RKO (cell line): ENCODE measurements at regions not wholly inside any gene's neighbourhood (a gene's known extent, or its start where the extent isn't known, plus 50 kb on each side); places are given as distances from the start of the nearest gene placed in this dataset.
A peak's percentile ranks its signal among the peaks of the same experiment; 100 is the strongest.
"Not testable (repeated sequence)": the region's sequence is repeated elsewhere in the genome, so short reads cannot be mapped to it uniquely, and the experiment has no call there.

Experiments
- DNase-seq: peaks from one replicate; pipeline ENCODE4 v3.0.0-alpha.2; 2016; ENCODE audit warnings: low spot score

DNA sequence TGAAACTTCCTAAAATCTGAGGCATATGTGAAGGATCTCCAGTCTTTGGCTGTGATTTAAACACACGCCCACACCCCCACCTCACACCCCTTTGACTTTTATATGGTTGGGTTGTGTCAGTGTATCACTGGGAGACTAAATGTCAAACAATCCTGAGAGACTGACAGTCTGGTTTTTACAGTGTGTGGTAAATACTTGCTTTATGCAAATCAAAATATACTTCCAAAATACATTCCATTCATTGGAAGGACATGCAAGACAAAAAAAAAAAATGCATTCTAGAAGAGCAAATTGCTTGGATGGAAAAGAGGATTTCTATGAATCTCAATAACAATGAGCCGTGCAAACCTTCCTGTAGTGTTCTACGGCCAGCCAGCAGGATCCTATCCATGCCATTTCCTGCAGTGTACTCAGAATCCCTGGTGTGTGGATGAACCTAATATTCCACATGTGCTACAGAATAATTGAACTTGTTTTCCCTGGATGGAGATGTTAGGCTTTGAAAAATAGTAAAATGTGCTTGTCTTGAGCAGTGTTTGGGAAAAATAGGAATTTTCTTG, 602.1 kb upstream of the GOT2 start:
- DNase-seq, result no peak

DNA sequence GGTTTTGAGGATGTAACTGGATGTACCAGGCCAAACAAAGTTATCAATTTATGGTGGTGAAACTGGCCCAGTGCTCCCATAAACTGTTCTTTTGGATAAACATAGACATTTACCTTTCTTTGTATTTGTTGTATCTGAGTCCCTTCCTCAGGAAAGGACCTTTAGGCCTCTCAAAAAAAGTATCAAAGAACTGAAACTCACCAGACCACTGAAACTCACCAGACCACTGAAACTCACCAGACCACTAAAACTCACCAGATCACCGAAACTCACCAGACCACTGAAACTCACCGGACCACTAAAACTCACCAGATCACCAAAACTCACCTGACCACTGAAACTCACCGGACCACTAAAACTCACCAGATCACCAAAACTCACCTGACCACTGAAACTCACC, 597.6 kb upstream of the GOT2 start:
- DNase-seq, result not testable (repeated sequence)

DNA sequence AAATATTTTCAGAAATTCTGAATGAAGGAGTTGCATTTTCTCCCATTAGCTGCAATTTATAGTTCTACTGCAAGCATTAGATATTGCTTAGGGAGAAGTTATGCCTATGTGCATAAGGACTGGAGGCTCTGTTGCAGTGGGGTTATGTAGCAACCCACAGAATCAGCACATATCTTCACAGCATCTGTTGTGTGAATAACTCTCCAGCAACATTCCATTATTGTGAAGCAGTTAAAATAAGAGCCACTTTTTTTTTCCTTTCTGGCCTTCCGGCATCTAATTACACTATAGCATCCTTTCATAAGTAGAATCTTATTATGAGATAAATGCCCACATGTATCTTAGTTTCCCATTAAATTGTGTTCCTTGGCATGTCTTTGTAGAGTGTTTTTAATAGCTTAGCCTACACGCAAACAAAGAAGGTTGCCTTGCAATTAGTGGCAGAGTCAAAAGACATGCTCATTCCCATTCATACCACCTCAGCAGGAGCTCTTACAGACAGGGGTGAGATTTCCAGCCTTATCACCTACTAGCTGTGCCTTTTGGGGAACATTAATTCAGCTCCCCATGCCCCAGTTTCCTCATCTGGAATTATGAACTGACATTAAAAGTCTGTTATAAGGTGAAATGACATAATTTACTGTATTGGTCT, 596.0 kb upstream of the GOT2 start:
- DNase-seq, result no peak

DNA sequence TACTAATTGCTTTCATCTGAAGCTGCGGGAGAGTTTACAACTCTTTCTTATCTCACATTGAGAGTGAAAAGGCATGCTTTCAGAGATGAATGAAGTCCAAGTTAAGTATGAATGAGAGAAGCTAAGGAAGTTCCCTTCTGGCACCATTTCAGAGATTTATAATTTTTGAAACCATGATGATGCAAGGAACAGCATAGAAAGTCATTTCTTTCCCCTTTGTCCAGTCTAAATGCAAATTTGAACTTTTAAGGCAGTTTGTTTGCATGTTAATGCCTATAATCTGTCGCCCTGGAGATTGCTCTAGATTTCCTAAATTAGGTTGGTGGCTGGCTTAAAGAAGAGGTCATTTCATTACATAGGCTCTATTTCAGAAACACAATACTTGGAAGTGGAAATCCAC, 594.8 kb upstream of the GOT2 start:
- DNase-seq, result no peak

DNA sequence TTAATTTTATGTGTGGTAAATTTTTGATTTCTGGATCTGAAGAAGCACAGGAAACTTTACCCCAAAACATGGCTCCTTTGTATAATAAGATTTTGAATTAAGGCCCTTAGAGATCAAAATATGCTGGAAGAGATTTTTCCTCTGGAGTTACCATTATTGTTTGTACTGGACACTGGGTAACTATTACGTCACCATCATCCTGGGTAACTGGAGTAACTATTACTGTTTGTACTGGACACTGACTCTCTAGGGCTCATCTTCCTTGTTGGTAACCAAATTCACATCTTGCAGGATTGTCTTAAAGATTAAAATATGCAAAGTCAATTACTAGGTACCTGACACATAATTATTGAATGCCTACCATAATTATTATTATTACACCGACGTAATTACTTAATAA, 593.8 kb upstream of the GOT2 start:
- no peak for DNase-seq

DNA sequence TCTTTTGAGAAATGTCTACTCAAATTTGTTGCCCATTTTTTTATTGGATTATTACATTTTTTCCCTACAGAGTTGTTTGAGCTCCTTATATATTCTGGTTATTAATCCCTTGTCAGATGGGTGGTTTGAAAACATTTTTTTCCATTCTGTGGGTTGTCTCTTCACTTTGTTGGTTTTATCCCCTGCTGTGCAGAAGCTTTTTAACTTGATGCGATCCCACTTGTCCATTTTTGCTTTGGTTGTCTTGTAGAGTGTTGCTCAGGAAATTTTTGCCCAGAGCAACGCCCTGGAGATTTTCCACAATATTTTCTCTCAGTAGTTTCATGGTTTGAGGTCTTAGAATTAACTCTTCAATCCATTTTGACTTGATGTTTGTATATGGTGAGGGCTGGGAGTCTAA, 592.8 kb upstream of the GOT2 start:
- no peak for DNase-seq

DNA sequence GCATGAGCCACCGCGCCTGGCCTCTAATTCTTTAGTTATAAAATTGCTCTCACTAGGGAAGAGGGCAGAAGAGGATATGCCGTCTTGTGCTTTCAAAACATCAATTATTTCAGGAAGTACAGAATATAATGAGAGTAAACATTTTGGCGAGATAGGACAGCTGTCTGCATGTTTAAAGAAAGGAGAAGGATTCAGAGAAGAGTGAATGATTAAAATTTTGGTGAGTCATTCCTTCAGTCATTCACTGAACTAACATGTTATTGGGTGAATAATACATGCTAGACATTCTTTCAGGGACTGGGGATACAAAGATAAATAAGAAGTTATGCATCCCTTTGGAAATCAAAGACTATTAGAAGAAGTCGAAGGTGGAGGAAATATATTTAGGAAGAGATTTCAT, 590.3 kb upstream of the GOT2 start:
- no peak for DNase-seq

DNA sequence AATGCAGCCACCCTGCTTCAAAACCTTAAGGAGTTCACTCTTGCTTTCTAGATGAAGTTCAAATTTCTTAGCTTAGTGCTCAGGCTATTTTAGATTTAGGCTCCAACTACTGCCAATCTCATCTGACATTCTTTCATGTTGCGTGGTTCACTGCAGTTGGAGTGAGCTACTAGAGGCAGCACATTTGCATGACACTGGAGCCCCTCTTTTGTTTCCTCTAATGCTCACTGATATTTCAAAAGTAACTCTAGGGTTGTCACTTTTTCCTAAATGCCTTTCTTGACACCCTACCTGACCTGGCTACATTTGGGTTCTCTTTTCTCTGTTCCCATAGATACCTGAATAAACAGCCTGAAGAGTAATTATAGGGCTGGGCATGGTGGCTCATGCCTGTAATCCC, 586.5 kb upstream of the GOT2 start:
- DNase-seq, result no peak

DNA sequence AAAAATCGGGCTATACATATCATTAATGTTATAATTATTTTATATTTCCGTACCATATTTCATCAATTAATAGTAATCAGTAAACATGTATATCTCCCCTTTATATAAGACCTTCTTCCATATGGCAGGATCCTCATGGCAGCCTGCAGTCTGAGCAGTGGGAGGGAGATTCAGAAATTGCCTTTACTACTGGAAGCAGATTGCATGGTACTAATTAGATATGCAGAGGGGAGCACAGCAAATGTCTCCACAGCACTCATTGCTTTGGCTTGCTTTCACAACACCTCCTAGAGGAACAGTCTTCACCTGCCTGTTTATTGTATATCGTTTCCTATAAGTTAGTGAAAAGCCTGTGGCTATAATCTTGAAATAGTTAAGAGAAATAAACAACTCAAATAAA, 585.8 kb upstream of the GOT2 start:
- no peak for DNase-seq

DNA sequence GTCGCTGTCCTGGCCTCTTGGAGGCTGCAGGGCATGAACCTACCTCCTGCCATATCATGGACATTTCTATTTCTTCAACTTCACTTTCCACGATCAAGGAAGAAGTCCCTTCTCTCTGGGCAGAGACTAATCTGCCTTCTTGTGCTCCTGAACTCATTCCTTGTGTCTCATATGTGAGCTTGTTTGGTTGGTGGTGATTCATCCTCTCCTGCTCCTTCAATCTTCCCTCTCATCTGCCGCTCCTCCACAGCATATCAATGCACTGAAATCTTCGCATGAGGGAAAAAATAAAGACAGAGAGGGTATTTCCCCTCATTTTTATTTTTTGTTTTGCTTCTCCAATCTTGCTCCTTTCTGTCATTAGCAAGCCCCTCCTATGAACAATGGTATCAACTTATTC, 571.7 kb upstream of the GOT2 start:
- DNase-seq, result peak; percentile 8

DNA sequence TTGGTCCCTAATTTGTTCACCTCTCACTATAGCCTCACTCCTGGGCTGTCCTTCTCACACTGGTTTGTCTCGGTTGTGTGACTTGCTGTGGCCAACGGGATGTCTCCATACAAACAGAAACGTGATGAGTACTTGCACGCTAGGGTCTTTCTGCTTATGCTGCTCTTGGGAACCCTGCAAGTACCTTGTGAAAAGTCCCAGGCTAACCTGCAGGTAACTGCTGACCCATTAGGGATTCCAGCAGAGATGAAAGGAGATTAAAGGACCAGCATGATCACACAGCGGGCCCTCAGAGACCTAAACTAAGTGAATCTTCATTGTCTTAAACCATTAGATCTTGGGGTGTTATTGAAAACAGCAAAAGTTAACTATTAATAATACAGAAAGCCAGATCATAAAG, 562.8 kb upstream of the GOT2 start:
- no peak for DNase-seq

DNA sequence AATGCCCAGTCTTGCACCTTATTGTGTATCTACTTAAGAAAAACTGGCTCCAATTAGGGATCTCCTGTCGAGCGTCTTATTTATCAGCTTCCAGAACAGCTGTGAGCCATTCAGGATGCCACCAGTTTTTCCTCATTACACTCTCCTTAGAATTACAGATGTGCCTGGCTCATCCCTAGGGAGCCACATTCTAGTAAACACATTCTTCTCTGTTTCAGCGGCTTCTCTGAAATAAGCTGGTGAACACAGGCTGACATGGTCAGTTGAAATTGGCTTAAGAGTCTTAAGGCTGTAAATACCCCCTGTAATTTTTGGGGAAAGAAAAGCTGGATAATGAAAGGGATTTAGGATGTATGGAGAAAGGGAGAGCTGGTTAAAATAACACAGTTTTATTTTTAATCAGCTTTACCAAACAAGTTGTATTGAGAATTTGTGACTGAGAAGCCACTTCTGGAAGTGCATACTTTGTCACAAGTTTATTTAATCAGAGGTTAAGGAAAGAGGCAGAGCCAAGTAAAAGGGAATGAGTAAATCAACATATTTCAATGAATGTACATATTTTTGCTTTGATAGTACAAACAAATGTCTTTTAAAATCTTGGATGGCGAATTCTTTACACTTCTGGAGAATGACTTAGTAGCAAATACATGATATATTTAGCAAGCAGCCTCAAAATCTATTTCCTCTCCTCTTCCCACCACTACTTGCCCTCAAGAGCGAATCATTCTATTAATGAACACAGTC, 562.0 kb upstream of the GOT2 start:
- DNase-seq, result no peak

DNA sequence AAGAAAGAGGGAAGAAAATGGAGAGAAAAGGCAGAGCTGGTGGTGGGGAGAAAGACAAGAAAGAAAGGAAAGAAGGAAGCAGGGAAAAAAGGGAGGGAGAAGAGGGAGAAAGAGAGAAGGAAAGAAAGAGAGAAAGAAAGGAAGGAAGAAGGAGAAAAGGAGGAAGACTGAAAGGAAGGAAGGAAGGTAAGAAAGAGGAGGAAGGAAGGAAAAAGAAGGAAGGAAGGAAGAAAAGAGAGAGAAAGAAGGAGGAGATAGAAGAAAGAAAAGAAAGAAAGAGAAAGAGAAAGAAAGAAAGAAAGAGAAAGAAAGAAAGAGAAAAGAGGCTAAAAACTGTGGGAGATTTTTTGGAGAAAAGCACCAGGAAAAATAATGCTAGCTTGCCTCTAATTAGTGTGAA, 561.4 kb upstream of the GOT2 start:
- no peak for DNase-seq

DNA sequence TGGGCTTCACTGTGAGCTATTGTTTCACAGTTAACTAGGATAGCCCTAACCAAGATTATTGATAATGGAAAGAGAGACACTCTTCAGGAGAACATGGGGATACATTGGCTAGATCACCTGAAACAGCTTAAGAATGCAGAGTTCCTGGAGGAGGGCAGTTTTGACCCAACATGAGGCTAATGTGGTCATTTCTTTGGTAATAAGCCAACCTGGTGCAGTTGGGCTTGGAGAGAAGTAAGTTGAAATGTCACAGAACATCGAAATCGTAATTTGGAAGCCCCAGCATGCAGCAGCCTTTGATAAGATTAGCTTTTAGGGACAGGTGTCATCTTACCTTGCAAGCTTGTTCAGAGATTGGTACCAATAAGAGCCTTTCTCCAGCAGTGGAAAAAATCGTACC, 556.6 kb upstream of the GOT2 start:
- DNase-seq, result no peak

DNA sequence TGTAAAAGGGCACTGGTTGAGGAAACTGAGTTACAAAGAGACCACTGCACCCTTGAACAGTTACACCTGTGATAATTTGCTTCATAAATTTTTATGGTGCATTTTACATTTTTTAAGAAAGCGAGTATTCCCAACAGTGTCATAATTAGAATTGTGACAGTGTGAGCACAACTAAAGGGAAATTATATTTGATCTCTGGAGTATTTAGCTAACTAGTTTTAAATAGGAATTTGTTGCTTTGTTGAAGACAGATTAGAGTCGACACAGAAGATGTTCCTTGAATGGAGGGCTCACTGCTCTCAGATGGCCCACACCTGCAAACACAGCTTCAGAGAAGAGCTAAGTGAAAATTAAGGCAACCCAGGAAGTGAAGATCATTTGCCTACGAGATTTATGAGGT, 555.0 kb upstream of the GOT2 start:
- no peak for DNase-seq

DNA sequence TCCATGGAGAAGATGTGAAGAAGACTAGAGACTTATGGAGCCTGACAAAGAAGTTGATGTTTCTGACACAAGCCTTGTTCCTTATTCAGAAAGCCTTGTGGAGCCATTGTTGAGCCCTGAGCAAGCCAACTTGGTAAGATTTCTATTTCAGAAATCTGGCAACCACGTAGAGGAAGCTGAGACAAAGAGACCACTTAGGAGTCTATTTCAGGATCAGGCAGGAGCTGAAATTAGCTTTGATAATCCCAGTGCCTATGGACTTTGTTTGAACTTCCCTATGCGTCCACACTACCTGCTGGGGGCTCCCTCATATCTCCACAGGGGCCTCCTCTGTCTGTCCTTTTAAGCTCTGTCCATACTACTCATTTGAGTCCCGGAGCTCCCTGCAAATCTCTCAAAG, 540.0 kb upstream of the GOT2 start:
- no peak for DNase-seq

DNA sequence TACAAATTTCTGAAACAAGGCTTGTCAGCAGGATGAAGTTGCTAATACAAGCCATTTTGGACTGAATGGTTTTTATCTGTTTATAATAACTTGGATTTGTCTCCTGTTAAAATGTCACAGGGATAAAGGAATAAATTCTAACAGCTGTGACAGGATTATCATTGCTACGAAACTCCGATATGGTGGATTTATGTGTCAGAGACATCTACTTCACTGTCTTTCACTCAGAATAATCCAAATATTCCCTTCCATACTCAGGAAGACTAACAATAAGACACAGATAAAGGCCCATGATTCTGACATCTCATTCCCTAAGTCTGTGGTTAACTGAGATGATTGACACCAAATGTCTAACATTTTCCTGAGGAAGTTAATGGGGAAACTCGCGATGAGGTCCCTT, 529.8 kb upstream of the GOT2 start:
- DNase-seq, result no peak

DNA sequence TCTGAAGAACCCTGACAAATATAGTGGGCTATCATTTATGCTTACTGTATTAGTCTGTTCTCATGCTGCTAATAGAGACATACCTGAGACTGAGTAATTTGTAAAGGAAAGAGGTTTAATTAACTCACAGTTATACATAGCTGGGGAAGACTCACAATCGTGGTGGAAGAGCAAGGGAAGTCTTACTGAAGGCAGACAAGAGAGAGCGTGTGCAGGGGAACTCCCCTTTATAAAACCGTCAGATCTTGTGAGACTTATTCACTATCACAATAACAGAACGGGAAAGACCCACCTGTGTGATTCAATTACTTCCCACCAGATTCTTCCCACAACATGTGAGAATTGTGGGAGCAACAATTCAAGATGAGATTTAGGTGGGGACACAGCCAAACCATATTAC, 526.8 kb upstream of the GOT2 start:
- no peak for DNase-seq

DNA sequence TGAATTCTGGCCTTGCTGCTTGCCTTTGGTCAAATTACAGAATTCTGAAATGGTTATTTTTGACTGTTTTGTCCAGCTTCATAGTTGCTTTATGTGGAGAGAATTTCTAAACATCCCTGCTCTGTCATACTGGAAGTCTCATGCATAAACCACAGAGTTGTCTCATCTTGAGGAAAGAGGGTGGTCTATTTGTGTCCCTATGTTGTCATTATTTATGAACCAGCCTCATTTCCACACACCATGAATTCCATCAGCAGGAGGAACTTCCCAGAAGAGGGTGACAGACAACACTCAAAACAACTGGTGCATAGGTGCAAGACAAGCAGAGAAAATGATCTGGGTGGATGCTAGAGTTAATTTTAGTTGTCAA, 525.8 kb upstream of the GOT2 start:
- no peak for DNase-seq

DNA sequence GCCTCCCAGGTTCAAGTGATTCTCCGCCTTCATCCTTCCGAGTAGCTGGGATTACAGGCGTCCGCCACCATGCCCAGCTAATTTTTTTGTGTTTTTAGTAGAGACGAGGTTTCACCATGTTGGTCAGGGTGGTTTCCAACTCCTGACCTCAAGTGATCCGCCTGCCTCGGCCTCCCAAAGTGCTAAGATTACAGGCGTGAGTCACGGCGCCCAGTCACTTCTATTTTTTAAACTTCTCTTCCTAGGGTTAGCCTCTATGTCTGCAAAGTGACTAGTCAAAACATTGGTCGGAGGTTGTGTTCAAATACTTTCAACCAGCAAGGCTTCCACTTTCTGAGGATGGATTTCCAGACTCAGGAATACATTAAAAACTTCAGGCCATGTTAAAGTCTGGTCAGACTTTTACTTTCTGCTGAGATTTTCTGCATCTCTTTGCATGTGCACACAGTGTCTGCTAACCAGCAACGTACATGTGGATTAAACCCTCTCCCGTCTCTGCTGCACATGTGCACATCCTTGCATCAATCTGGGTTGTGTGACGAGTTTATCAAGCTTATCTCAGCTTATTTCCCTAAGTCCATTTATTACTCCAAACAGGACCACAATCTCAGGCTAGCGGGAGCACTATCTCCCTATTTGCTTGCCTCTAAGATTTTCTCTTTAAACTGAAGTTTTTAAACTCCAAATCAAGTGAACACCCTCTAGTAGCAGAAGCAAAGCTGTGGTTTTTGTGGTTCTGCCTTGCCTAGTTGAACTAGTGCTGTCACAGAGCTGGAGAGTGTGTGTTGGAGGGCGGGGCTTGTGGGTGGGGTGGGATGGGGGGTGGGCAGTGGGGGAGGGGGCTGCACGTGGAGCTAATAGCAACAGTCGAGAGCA, 525.2 kb upstream of the GOT2 start:
- DNase-seq, result no peak

DNA sequence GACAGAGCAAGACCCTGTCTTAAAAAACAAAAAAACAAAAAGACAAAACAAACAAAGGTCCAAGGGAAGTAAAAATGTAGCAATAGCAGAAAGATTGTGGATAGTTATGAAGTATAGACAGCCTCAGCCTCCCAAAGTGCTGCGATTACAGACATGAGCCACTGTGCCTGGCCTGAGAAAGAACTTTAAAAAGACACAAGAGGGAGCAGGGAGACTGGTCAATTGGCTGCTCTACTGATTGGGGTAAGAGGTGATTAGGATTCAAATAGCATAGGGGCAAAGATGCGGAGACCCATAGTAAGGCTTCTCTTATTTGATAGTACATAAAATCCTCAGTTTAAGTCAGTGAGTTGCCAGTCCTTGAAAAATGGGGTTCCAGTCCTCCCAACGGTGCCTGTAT, 518.2 kb upstream of the GOT2 start:
- DNase-seq, result no peak

DNA sequence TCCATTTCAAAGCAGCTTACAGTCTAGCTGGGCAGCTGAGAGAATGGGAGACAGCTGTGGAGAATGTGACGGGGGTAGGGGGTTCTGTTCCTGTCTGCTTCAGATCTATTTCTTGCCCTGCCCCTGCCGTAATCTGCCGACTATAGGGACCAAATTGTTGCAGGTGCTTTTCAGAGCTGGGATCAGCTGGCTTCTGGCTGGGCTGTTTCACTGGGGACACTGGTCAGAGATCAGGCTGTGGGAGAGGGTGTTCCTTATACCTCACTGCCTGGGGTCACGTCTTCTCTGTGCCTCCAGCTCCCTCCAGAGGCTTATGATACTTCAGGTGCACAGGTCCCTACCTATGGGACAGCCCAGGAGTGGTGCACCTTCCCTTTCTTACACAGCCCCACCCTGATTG, 514.9 kb upstream of the GOT2 start:
- DNase-seq, result no peak

DNA sequence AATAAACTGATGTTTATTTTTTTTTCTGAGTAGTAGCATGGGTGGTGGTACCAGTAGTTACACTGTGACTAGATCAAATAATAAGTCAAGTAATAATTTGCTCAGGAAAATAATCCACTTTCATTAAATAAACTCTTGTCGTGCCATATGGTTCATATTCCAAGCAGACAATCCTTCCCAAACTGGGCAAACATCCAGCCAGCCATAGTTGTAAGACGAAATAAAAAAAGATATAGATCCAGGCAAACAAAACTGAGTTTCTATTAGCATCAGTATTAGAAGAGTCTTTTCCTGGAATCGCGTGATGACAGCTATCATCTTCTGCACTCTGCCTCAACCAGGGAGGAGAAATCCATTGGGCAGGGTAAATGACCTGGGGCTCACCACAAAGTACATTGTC, 508.4 kb upstream of the GOT2 start:
- DNase-seq, result no peak
